ENCODE measurements at regions not wholly inside any gene's neighbourhood (a gene's known extent, or its start where the extent isn't known, plus 50 kb on each side); places are given as distances from the start of the nearest gene placed in this dataset.

- 91% methylated on average over 31 of the region's 32 CpGs for WGBS (ENCODE audit: insufficient coverage)
- H3K27me3 Mint-ChIP-seq (ENCODE audit: low read depth in 3 of 3) = peaks cover 0 to 3% (median 2%) of the 10 kb centered on the region in 3 donors
- H3K4me3 Mint-ChIP-seq = no peak overlapping the region
Observed at GRCh38 chr10:131574707-131575430, 263.3 kb upstream of the TCERG1L start.

GRCh38 chr10:131575877-131576276 is 264.4 kb upstream of the TCERG1L start:
- no peaks in the 10 kb centered on the region for H3K9me3 ChIP-seq (replicated peaks in 1 of 2; ENCODE audit: control insufficient read depth in 1 of 2, insufficient read depth in 1 of 2, low read length in 2 of 2)
- WGBS (ENCODE audit: insufficient coverage) = 83% methylated on average over 4 of the region's 4 CpGs
- no peaks in the 10 kb centered on the region for H3K36me3 Mint-ChIP-seq
- no peak overlapping the region for H2AFZ ChIP-seq (ENCODE audit: insufficient read depth, low read depth, low read length, poor library complexity, severe bottlenecking)
- H3K79me2 ChIP-seq (ENCODE audit: insufficient read depth, low read length) = no peaks in the 10 kb centered on the region
- no peaks in the 10 kb centered on the region for H3K4me1 ChIP-seq (ENCODE audit: control insufficient read depth in 1 of 2, insufficient read depth in 2 of 2, low read length in 2 of 2)
- no peak overlapping the region for H3K27ac Mint-ChIP-seq
- no peak overlapping the region for H3K4me3 Mint-ChIP-seq
- H3K9ac ChIP-seq (ENCODE audit: insufficient read depth, low read length, poor library complexity, severe bottlenecking) = no peak overlapping the region
- H3K4me1 Mint-ChIP-seq = no peaks in the 10 kb centered on the region
- no peaks in the 10 kb centered on the region for H3K36me3 ChIP-seq (replicated peaks in 1 of 2; ENCODE audit: control insufficient read depth in 1 of 2, insufficient read depth in 2 of 2, low read length in 2 of 2)
- intact Hi-C loops (cut with micrococcal nuclease) = no loop called here
- H3K27me3 Mint-ChIP-seq (ENCODE audit: low read depth in 3 of 3) = peaks cover 0 to 3% (median 2%) of the 10 kb centered on the region in 3 donors
- TF ChIP-seq CTCF (IDR thresholded peaks at IDR 0.05) = no peak
- DNase-seq = no peak
- H3K9me3 Mint-ChIP-seq = peaks cover 0 to 3% (median 0%) of the 10 kb centered on the region in 7 donors
- no peak overlapping the region for H3K27ac ChIP-seq (ENCODE audit: low read depth in 1 of 2, low read length in 2 of 2)
- no peak overlapping the region for H3K4me2 ChIP-seq (replicated peaks; ENCODE audit: extremely low read depth, low read length, poor library complexity, severe bottlenecking)
- no peaks in the 10 kb centered on the region for H3K27me3 ChIP-seq (ENCODE audit: control insufficient read depth in 2 of 2, insufficient read depth in 2 of 2, low read length in 2 of 2)
- H4K20me1 ChIP-seq (ENCODE audit: insufficient read depth, low read length) = no peaks in the 10 kb centered on the region
- no peak overlapping the region for H3K4me3 ChIP-seq (replicated peaks in 1 of 3; ENCODE audit: low read depth in 2 of 3, low read length in 3 of 3)

More at GRCh38 chr10:131574707-131575430, 263.3 kb upstream of the TCERG1L start:
- H3K4me3 ChIP-seq (replicated peaks in 1 of 3; ENCODE audit: low read depth in 2 of 3, low read length in 3 of 3) = no peak overlapping the region
- H3K27me3 ChIP-seq (ENCODE audit: control insufficient read depth in 2 of 2, insufficient read depth in 2 of 2, low read length in 2 of 2) = no peaks in the 10 kb centered on the region
- Mint-ChIP-seq H3K27ac (no peak overlapping the region), H3K4me1 (no peaks in the 10 kb centered on the region), H3K9me3 (peaks cover 0 to 3% (median 0%) of the 10 kb centered on the region in 7 donors), H3K36me3 (no peaks in the 10 kb centered on the region)
- H3K79me2 ChIP-seq (ENCODE audit: insufficient read depth, low read length) = no peaks in the 10 kb centered on the region
- no peak overlapping the region for H3K27ac ChIP-seq (ENCODE audit: low read depth in 1 of 2, low read length in 2 of 2)
- no peaks in the 10 kb centered on the region for H3K4me1 ChIP-seq (ENCODE audit: control insufficient read depth in 1 of 2, insufficient read depth in 2 of 2, low read length in 2 of 2)
- no peaks in the 10 kb centered on the region for H4K20me1 ChIP-seq (ENCODE audit: insufficient read depth, low read length)
- no peak for DNase-seq
- H3K36me3 ChIP-seq (replicated peaks in 1 of 2; ENCODE audit: control insufficient read depth in 1 of 2, insufficient read depth in 2 of 2, low read length in 2 of 2) = no peaks in the 10 kb centered on the region
- H3K9me3 ChIP-seq (replicated peaks in 1 of 2; ENCODE audit: control insufficient read depth in 1 of 2, insufficient read depth in 1 of 2, low read length in 2 of 2) = no peaks in the 10 kb centered on the region
- intact Hi-C loops (cut with micrococcal nuclease) = no loop called here
- H3K4me2 ChIP-seq (replicated peaks; ENCODE audit: extremely low read depth, low read length, poor library complexity, severe bottlenecking) = no peak overlapping the region
- no peak overlapping the region for H3K9ac ChIP-seq (ENCODE audit: insufficient read depth, low read length, poor library complexity, severe bottlenecking)
- H2AFZ ChIP-seq (ENCODE audit: insufficient read depth, low read depth, low read length, poor library complexity, severe bottlenecking) = no peak overlapping the region
- TF ChIP-seq CTCF (IDR thresholded peaks at IDR 0.05) = no peak

Measured in CD14-positive monocyte (primary cell).